H1 (cell line): ENCODE measurements at regions not wholly inside any gene's neighbourhood (a gene's known extent, or its start where the extent isn't known, plus 50 kb on each side); places are given as distances from the start of the nearest gene placed in this dataset.

Source experiments
- CTCF ChIA-PET: fragments of 300-600 bp; sonication (Branson Sonifier 250); formaldehyde crosslinking; loops from one replicate; lab custom pipeline; 2021; ENCODE audit not compliant: partially characterized antibody; lab: Charles Lee
- POLR2A ChIA-PET: fragments of 300-600 bp; sonication (Branson Sonifier 250); formaldehyde crosslinking; loops from one replicate; lab custom pipeline; 2021; ENCODE audit warnings: inconsistent platforms; ENCODE audit not compliant: partially characterized antibody; lab: Charles Lee
- DNase-seq, 2 experiments: peaks; one replicate each; pipeline versions ENCODE4 v3.0.0 to v3.0.0-alpha.2; 2010 to 2022; ENCODE audit warnings: low spot score in 2 of 2, low read depth in 1 of 2, mixed read lengths in 1 of 2
- FAIRE-seq: peaks from 2 replicates; lab custom pipeline; 2011; peaks lifted over from hg19 to GRCh38; lab: Jason Lieb, UNC
- H2AFZ ChIP-seq: 2 replicates; pipeline ENCODE4 v1.8.1; 2012; ENCODE audit warnings: low read length, inconsistent platforms
- H2AK5ac ChIP-seq: 2 replicates; pipeline ENCODE4 v1.6.1; 2013; ENCODE audit warnings: low read depth, low read length
- H2BK120ac ChIP-seq: replicated peaks from 2 replicates; pipeline ENCODE3; 2013; ENCODE audit warnings: low read depth, low read length, inconsistent platforms
- H2BK12ac ChIP-seq: 2 replicates; pipeline ENCODE4 v1.6.1; 2013; ENCODE audit warnings: low read depth, low read length
- H2BK15ac ChIP-seq: 2 replicates; pipeline ENCODE4 v1.6.1; 2013; ENCODE audit warnings: low read length
- H2BK20ac ChIP-seq: 2 replicates; pipeline ENCODE4 v1.6.1; 2013; ENCODE audit warnings: low read length
- H2BK5ac ChIP-seq: 2 replicates; pipeline ENCODE4 v1.6.1; 2013; ENCODE audit warnings: low read depth, low read length
- H3K14ac ChIP-seq: 2 replicates; pipeline ENCODE4 v1.6.1; 2013; ENCODE audit warnings: inconsistent platforms; ENCODE audit not compliant: insufficient read length
- H3K18ac ChIP-seq: 2 replicates; pipeline ENCODE4 v1.6.1; 2013; ENCODE audit warnings: low read length; ENCODE audit errors: extremely low read depth
- H3K23ac ChIP-seq: 2 replicates; pipeline ENCODE4 v1.6.1; 2013; ENCODE audit warnings: inconsistent platforms; ENCODE audit not compliant: insufficient read length
- H3K23me2 ChIP-seq: 2 replicates; pipeline ENCODE4 v1.6.1; 2013; ENCODE audit warnings: low read depth, low read length
- H3K27ac ChIP-seq: 2 replicates; pipeline ENCODE4 v1.6.1; 2011; ENCODE audit warnings: low read depth, low read length, inconsistent platforms
- H3K27me3 ChIP-seq, 4 experiments: replicated peaks in 1 of 4; 1 replicate in 1 of 4; 2 replicates in 3 of 4; pipeline versions ENCODE4 v1.6.1 to v1.8.1; 2011 to 2013; ENCODE audit warnings: low read length in 3 of 4, mild to moderate bottlenecking in 3 of 4, inconsistent platforms in 2 of 4, mixed read lengths in 2 of 4, moderate library complexity in 1 of 4; ENCODE audit not compliant: control insufficient read depth in 3 of 4, insufficient read depth in 3 of 4; ENCODE audit errors: extremely low read depth in 1 of 4
- H3K36me3 ChIP-seq, 4 experiments: 2 replicates each; pipeline versions ENCODE4 v1.6.1 to v1.8.1; 2011 to 2013; ENCODE audit warnings: mild to moderate bottlenecking in 4 of 4, low read length in 3 of 4, moderate library complexity in 2 of 4, control low read depth in 1 of 4, inconsistent platforms in 1 of 4; ENCODE audit not compliant: insufficient read depth in 4 of 4, control insufficient read depth in 2 of 4
- H3K4ac ChIP-seq: replicated peaks from 2 replicates; pipeline ENCODE3; 2013; ENCODE audit warnings: low read length, low read depth, mixed read lengths, inconsistent platforms; ENCODE audit not compliant: insufficient read length
- H3K4me1 ChIP-seq, 4 experiments: replicated peaks in 1 of 4; 1 replicate in 1 of 4; 2 replicates in 3 of 4; pipeline versions ENCODE4 v1.6.1 to v1.8.1; 2011 to 2013; ENCODE audit warnings: low read length in 3 of 4, inconsistent platforms in 2 of 4, mixed read lengths in 1 of 4; ENCODE audit not compliant: insufficient read depth in 4 of 4, control insufficient read depth in 3 of 4
- H3K4me2 ChIP-seq, 2 experiments: 2 replicates each; pipeline versions ENCODE4 v1.6.1 to v1.8.1; 2011 to 2013; ENCODE audit warnings: low read depth in 2 of 2, low read length in 2 of 2, control low read depth in 1 of 2, inconsistent platforms in 1 of 2, mild to moderate bottlenecking in 1 of 2; ENCODE audit not compliant: insufficient read depth in 1 of 2
- H3K4me3 ChIP-seq, 4 experiments: fragments of 200-600, 300-600 bp in 1 of 4; sonication (generic), shearing (Covaris generic), sonication (Bioruptor Twin) in 1 of 4; 2 replicates each; pipeline versions ENCODE4 v1.5.1 to v1.8.1; 2011 to 2016; ENCODE audit warnings: low read length in 4 of 4, low read depth in 3 of 4, control low read depth in 2 of 4, inconsistent platforms in 2 of 4, mild to moderate bottlenecking in 2 of 4, mixed read lengths in 1 of 4, moderate library complexity in 1 of 4; ENCODE audit not compliant: insufficient read depth in 2 of 4; ENCODE audit errors: extremely low read depth in 1 of 4
- H3K56ac ChIP-seq: replicated peaks from 2 replicates; pipeline ENCODE3; 2013; ENCODE audit warnings: low read depth, mild to moderate bottlenecking, mixed read lengths, low read length, inconsistent platforms; ENCODE audit not compliant: insufficient read length
- H3K79me1 ChIP-seq: 2 replicates; pipeline ENCODE4 v1.6.1; 2013; ENCODE audit warnings: low read depth, low read length, control low read depth
- H3K79me2 ChIP-seq, 2 experiments: 2 replicates each; pipeline versions ENCODE4 v1.6.1 to v1.8.1; 2012 to 2013; ENCODE audit warnings: low read length in 2 of 2, mild to moderate bottlenecking in 2 of 2, inconsistent platforms in 1 of 2; ENCODE audit not compliant: insufficient read depth in 2 of 2, control insufficient read depth in 1 of 2
- H3K9ac ChIP-seq, 4 experiments: replicated peaks in 1 of 4; 1 replicate in 1 of 4; 2 replicates in 3 of 4; pipeline versions ENCODE4 v1.6.1 to v1.8.1; 2011 to 2013; ENCODE audit warnings: low read depth in 3 of 4, low read length in 3 of 4, control low read depth in 2 of 4, mild to moderate bottlenecking in 2 of 4, moderate library complexity in 2 of 4, inconsistent platforms in 1 of 4; ENCODE audit errors: extremely low read depth in 1 of 4
- H3K9me3 ChIP-seq, 2 experiments: 2 replicates each; pipeline versions ENCODE4 v1.6.1 to v1.8.1; 2012 to 2013; ENCODE audit warnings: mild to moderate bottlenecking in 2 of 2, moderate library complexity in 2 of 2, control low read depth in 1 of 2, inconsistent platforms in 1 of 2, low read depth in 1 of 2, low read length in 1 of 2, mixed read lengths in 1 of 2; ENCODE audit not compliant: insufficient read depth in 2 of 2
- H4K20me1 ChIP-seq, 2 experiments: replicated peaks in 1 of 2; 2 replicates each; pipeline versions ENCODE3 to v1.8.1; 2011 to 2013; ENCODE audit warnings: inconsistent platforms in 2 of 2, low read length in 2 of 2, mild to moderate bottlenecking in 1 of 2; ENCODE audit not compliant: insufficient read depth in 2 of 2, control insufficient read depth in 1 of 2
- H4K5ac ChIP-seq: 2 replicates; pipeline ENCODE4 v1.6.1; 2013; ENCODE audit warnings: low read length, low read depth, mixed read lengths, inconsistent platforms; ENCODE audit not compliant: insufficient read length
- H4K8ac ChIP-seq: 2 replicates; pipeline ENCODE4 v1.8.0; 2013; ENCODE audit warnings: mild to moderate bottlenecking, moderate library complexity, low read length, inconsistent platforms; ENCODE audit not compliant: insufficient read depth; ENCODE audit errors: extremely low read depth
- H4K91ac ChIP-seq: replicated peaks from 2 replicates; pipeline ENCODE3; 2013; ENCODE audit warnings: low read length, mixed read lengths, inconsistent platforms; ENCODE audit not compliant: insufficient read length
- BCL11A ChIP-seq, 2 experiments: IDR thresholded peaks; one replicate each; pipeline ENCODE4 v1.6.1; 2011; ENCODE audit warnings: low read depth in 2 of 2, low read length in 2 of 2, mild to moderate bottlenecking in 2 of 2
- CHD2 ChIP-seq: IDR thresholded peaks from 2 replicates; pipeline ENCODE4 v1.6.1; 2012; ENCODE audit warnings: low read length, improper control_type of control experiment
- EP300 ChIP-seq, 2 experiments: IDR thresholded peaks; 1 replicate in 1 of 2; 2 replicates in 1 of 2; pipeline ENCODE4 v1.6.1; 2011 to 2012; ENCODE audit warnings: low read depth in 2 of 2, low read length in 2 of 2, mild to moderate bottlenecking in 2 of 2, borderline replicate concordance in 1 of 2, inconsistent platforms in 1 of 2, moderate library complexity in 1 of 2
- KDM5A ChIP-seq: fragments of 200-600 bp; IDR thresholded peaks from 2 replicates; pipeline ENCODE4 v1.7.1; 2012; ENCODE audit warnings: mild to moderate bottlenecking, low read length, inconsistent platforms, mixed read lengths
- POU5F1 ChIP-seq: IDR thresholded peaks from 2 replicates; pipeline ENCODE4 v1.6.1; 2011; ENCODE audit warnings: low read depth, mild to moderate bottlenecking, low read length, moderate library complexity
- RFX5 ChIP-seq: IDR thresholded peaks from 2 replicates; pipeline ENCODE4 v1.6.1; 2011; ENCODE audit warnings: low read depth, low read length, improper control_type of control experiment, borderline replicate concordance
- RNF2 ChIP-seq: fragments of 200-900, 300-1000 bp; sonication (generic); IDR thresholded peaks from 2 replicates; pipeline ENCODE4 v1.7.1; 2016; ENCODE audit warnings: borderline replicate concordance, low read depth, mild to moderate bottlenecking, antibody characterized with exemption, low read length; ENCODE audit not compliant: poor library complexity, severe bottlenecking; ENCODE audit errors: missing control alignments
- TAF1 ChIP-seq: IDR thresholded peaks from 2 replicates; pipeline ENCODE4 v1.6.1; 2011; ENCODE audit warnings: mild to moderate bottlenecking, low read depth, low read length
- WGBS, 2 experiments: shearing (Covaris generic) in 1 of 2; methylation state at CpG; one replicate each; pipeline versions ENCODE4 v1.1.6 to v1.1.7; 2013 to 2015; ENCODE audit warnings: low lambda C conversion rate in 2 of 2, mixed read lengths in 2 of 2, inconsistent platforms in 1 of 2, low coverage in 1 of 2, missing lambda C conversion rate in 1 of 2; ENCODE audit not compliant: insufficient replicate concordance in 2 of 2, insufficient coverage in 1 of 2, insufficient read length in 1 of 2; ENCODE audit errors: extremely low coverage in 1 of 2, missing lambda C conversion rate in 1 of 2; 5-methylcytosine and 5-hydroxymethylcytosine counted together
- TF ChIP-seq, protein P1 (sequence below): IDR thresholded peaks from 2 replicates; pipeline ENCODE4 v1.6.1; 2012; ENCODE audit warnings: inconsistent platforms

DNA sequence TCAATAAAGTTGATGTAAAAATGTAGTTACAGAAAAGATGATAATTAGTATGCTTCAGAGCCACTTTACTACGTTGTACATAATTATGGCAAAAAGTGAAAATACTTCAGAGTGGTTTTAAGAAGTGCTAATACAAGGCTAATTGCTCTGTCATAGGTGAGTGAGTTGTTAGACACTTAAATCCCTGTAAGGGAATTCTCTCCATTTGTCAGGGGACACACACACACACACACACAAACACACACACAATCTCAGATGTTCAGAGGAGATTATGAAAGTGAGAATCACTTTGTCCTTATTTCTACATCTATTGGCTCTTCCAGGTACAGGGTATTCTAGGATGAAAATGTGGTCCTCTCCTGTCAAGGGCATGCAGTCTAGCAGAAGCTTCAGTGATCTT is 208.3 kb upstream of the PELI2 start:
- H2BK120ac ChIP-seq: no peak overlapping the region
- no peaks in the 10 kb centered on the region for H3K79me1 ChIP-seq
- no peak overlapping the region for H2AFZ ChIP-seq
- DNase-seq: no peak
- peaks cover 0 to 5% (median 1%) of the 10 kb centered on the region in 4 experiments; a peak in 1 of 7 replicates for H3K4me1 ChIP-seq
- H3K36me3 ChIP-seq: no peaks in the 10 kb centered on the region
- H3K27me3 ChIP-seq: no peaks in the 10 kb centered on the region
- H3K4ac ChIP-seq: no peak overlapping the region
- CTCF ChIA-PET: interaction anchor here (1.0 kb wide), 2 partner anchors 28 to 511 kb away, joined by 3 read pairs; no protein-coding TSS in a partner anchor
- H2BK15ac ChIP-seq: no peak overlapping the region
- H2BK12ac ChIP-seq: no peak overlapping the region
- H3K79me2 ChIP-seq: no peaks in the 10 kb centered on the region
- no peak for TF ChIP-seq POU5F1
- TF ChIP-seq, protein P1, sequence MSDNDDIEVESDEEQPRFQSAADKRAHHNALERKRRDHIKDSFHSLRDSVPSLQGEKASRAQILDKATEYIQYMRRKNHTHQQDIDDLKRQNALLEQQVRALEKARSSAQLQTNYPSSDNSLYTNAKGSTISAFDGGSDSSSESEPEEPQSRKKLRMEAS: no peak
- TF ChIP-seq KDM5A: no peak
- no peak for TF ChIP-seq CHD2
- TF ChIP-seq RNF2: no peak
- TF ChIP-seq TAF1: no peak
- no peak for TF ChIP-seq RFX5
- TF ChIP-seq EP300 (IDR thresholded peaks at IDR 0.05; ENCODE audit: borderline replicate concordance in 1 of 2, low read depth in 2 of 2, low read length in 2 of 2): no peak
- no peak for TF ChIP-seq BCL11A (IDR thresholded peaks at IDR 0.05; ENCODE audit: low read depth in 2 of 2, low read length in 2 of 2)
- H3K56ac ChIP-seq: no peak overlapping the region
- POLR2A ChIA-PET: no interaction called here
- no peak overlapping the region for H4K5ac ChIP-seq
- H3K27ac ChIP-seq: no peak overlapping the region
- H4K20me1 ChIP-seq: no peaks in the 10 kb centered on the region
- H3K18ac ChIP-seq: no peak overlapping the region
- no peak for FAIRE-seq
- no peak overlapping the region for H3K14ac ChIP-seq
- H2BK5ac ChIP-seq: no peak overlapping the region
- no peaks in the 10 kb centered on the region for H3K23me2 ChIP-seq
- H3K4me3 ChIP-seq: no peak overlapping the region
- H2AK5ac ChIP-seq: no peak overlapping the region
- no peak overlapping the region for H3K23ac ChIP-seq
- WGBS, 2 experiments: 92% methylated on average over 1 of the region's 1 CpG; no CpG with 5 or more reads in 1 of the 2 experiments
- H3K4me2 ChIP-seq: no peak overlapping the region
- no peak overlapping the region for H2BK20ac ChIP-seq
- H3K9ac ChIP-seq: no peak overlapping the region
- H4K91ac ChIP-seq: no peak overlapping the region
- H3K9me3 ChIP-seq: no peaks in the 10 kb centered on the region
- H4K8ac ChIP-seq: no peak overlapping the region
